ENCODE measurements at regions not wholly inside any gene's neighbourhood (a gene's known extent, or its start where the extent isn't known, plus 50 kb on each side); places are given as distances from the start of the nearest gene placed in this dataset.
"Not testable (repeated sequence)": the region's sequence is repeated elsewhere in the genome, so short reads cannot be mapped to it uniquely, and the experiment has no call there.

GRCh38 chr6:150683320-150683719 lies 83.6 kb downstream of the PLEKHG1 start:
- no peak for DNase-seq (ENCODE audit: low spot score)

- no peak for DNase-seq (ENCODE audit: low spot score)
Measured at GRCh38 chr6:150684161-150684560, 84.5 kb downstream of the PLEKHG1 start.

GRCh38 chr6:150684714-150685459 lies 85.2 kb downstream of the PLEKHG1 start:
- no peak for DNase-seq (ENCODE audit: low spot score)

GRCh38 chr6:150685860-150686259 lies 86.2 kb downstream of the PLEKHG1 start:
- DNase-seq (ENCODE audit: low spot score), result peak; percentile 49

- DNase-seq (ENCODE audit: low spot score), result no peak
Measured at GRCh38 chr6:150686566-150686965, 86.9 kb downstream of the PLEKHG1 start.

- DNase-seq (ENCODE audit: low spot score), result no peak
Measured at GRCh38 chr6:150687508-150687907, 87.8 kb downstream of the PLEKHG1 start.

GRCh38 chr6:150689900-150690590 lies 90.4 kb downstream of the PLEKHG1 start:
- no peak for DNase-seq (ENCODE audit: low spot score)

- DNase-seq (ENCODE audit: low spot score), result no peak
Measured at GRCh38 chr6:150690681-150691080, 91.0 kb downstream of the PLEKHG1 start.

- no peak for DNase-seq (ENCODE audit: low spot score)
Measured at GRCh38 chr6:150691463-150691862, 91.8 kb downstream of the PLEKHG1 start.

- DNase-seq (ENCODE audit: low spot score), result no peak
Measured at GRCh38 chr6:150692604-150693003, 92.9 kb downstream of the PLEKHG1 start.

- no peak for DNase-seq (ENCODE audit: low spot score)
Measured at GRCh38 chr6:150694889-150695288, 95.2 kb downstream of the PLEKHG1 start.

GRCh38 chr6:150695652-150696051 lies 96.0 kb downstream of the PLEKHG1 start:
- no peak for DNase-seq (ENCODE audit: low spot score)

- no peak for DNase-seq (ENCODE audit: low spot score)
Measured at GRCh38 chr6:150696190-150696589, 96.5 kb downstream of the PLEKHG1 start.

- DNase-seq (ENCODE audit: low spot score), result not testable (repeated sequence)
Measured at GRCh38 chr6:150696918-150697317, 97.2 kb downstream of the PLEKHG1 start.

GRCh38 chr6:150697515-150697914 lies 97.8 kb downstream of the PLEKHG1 start:
- no peak for DNase-seq (ENCODE audit: low spot score)

GRCh38 chr6:150698391-150698790 lies 98.7 kb downstream of the PLEKHG1 start:
- no peak for DNase-seq (ENCODE audit: low spot score)

GRCh38 chr6:150702675-150703074 lies 103.0 kb downstream of the PLEKHG1 start:
- DNase-seq (ENCODE audit: low spot score), result no peak

GRCh38 chr6:150704447-150705192 lies 104.9 kb downstream of the PLEKHG1 start:
- DNase-seq (ENCODE audit: low spot score), result no peak

GRCh38 chr6:150705392-150705791 lies 105.7 kb downstream of the PLEKHG1 start:
- no peak for DNase-seq (ENCODE audit: low spot score)

GRCh38 chr6:150710236-150710635 lies 110.6 kb downstream of the PLEKHG1 start:
- no peak for DNase-seq (ENCODE audit: low spot score)

- DNase-seq (ENCODE audit: low spot score), result no peak
Measured at GRCh38 chr6:150711061-150711460, 111.4 kb downstream of the PLEKHG1 start.

- no peak for DNase-seq (ENCODE audit: low spot score)
Measured at GRCh38 chr6:150711584-150712504, 112.2 kb downstream of the PLEKHG1 start.
